H9 (cell line): ENCODE measurements at regions not wholly inside any gene's neighbourhood (a gene's known extent, or its start where the extent isn't known, plus 50 kb on each side); places are given as distances from the start of the nearest gene placed in this dataset.

Experiments
- DNase-seq: peaks from one replicate; pipeline ENCODE4 v3.0.0-alpha.2; 2017
- H2AFZ ChIP-seq: one replicate; pipeline ENCODE4 v1.6.1; 2013; ENCODE audit warnings: mild to moderate bottlenecking, low read length, control low read depth, moderate library complexity
- H2AK5ac ChIP-seq: 2 replicates; pipeline ENCODE4 v1.6.1; 2013; ENCODE audit warnings: low read length, control low read depth, mixed read lengths; ENCODE audit not compliant: insufficient read length
- H2BK120ac ChIP-seq: one replicate; pipeline ENCODE4 v1.6.1; 2013; ENCODE audit warnings: low read depth, mild to moderate bottlenecking, low read length, control low read depth, inconsistent platforms; ENCODE audit not compliant: poor library complexity, severe bottlenecking
- H2BK12ac ChIP-seq: 2 replicates; pipeline ENCODE4 v1.6.1; 2013; ENCODE audit warnings: low read length, control low read depth, mixed read lengths, low read depth; ENCODE audit not compliant: insufficient read length
- H2BK15ac ChIP-seq: 2 replicates; pipeline ENCODE4 v1.6.1; 2013; ENCODE audit warnings: low read depth, low read length, control low read depth
- H2BK20ac ChIP-seq: one replicate; pipeline ENCODE4 v1.6.1; 2013; ENCODE audit warnings: low read depth, mild to moderate bottlenecking, low read length, control low read depth, inconsistent platforms; ENCODE audit not compliant: poor library complexity, severe bottlenecking
- H2BK5ac ChIP-seq: 2 replicates; pipeline ENCODE4 v1.6.1; 2013; ENCODE audit warnings: low read length, control low read depth, mixed read lengths; ENCODE audit not compliant: insufficient read length
- H3K14ac ChIP-seq: 2 replicates; pipeline ENCODE4 v1.6.1; 2013; ENCODE audit warnings: low read length, control low read depth; ENCODE audit not compliant: insufficient read depth
- H3K18ac ChIP-seq: 2 replicates; pipeline ENCODE4 v1.6.1; 2013; ENCODE audit warnings: low read depth, mild to moderate bottlenecking, mixed read lengths, low read length, control low read depth; ENCODE audit not compliant: insufficient read length
- H3K23ac ChIP-seq: 2 replicates; pipeline ENCODE4 v1.6.1; 2013; ENCODE audit warnings: low read length, control low read depth, mixed read lengths, low read depth; ENCODE audit not compliant: insufficient read length
- H3K23me2 ChIP-seq: 2 replicates; pipeline ENCODE4 v1.6.1; 2013; ENCODE audit warnings: low read depth, mild to moderate bottlenecking, mixed read lengths, low read length, control low read depth; ENCODE audit not compliant: insufficient read length, poor library complexity, severe bottlenecking
- H3K27ac ChIP-seq: 2 replicates; pipeline ENCODE4 v1.5.1; 2013; ENCODE audit warnings: low read length, control low read depth, mixed read lengths, low read depth; ENCODE audit not compliant: insufficient read length
- H3K27me3 ChIP-seq: 2 replicates; pipeline ENCODE4 v1.6.1; 2013; ENCODE audit warnings: low read length, control low read depth, inconsistent platforms; ENCODE audit not compliant: insufficient read depth
- H3K4ac ChIP-seq: 2 replicates; pipeline ENCODE4 v1.6.1; 2013; ENCODE audit warnings: low read depth, mild to moderate bottlenecking, control low read depth, inconsistent platforms, low read length, moderate library complexity
- H3K4me1 ChIP-seq: 2 replicates; pipeline ENCODE4 v1.6.1; 2013; ENCODE audit warnings: low read length, control low read depth, inconsistent platforms; ENCODE audit not compliant: insufficient read depth
- H3K4me2 ChIP-seq: 2 replicates; pipeline ENCODE4 v1.6.1; 2013; ENCODE audit warnings: low read length, control low read depth, mixed read lengths; ENCODE audit not compliant: insufficient read length, insufficient read depth
- H3K56ac ChIP-seq: 2 replicates; pipeline ENCODE4 v1.6.1; 2013; ENCODE audit warnings: low read depth, mild to moderate bottlenecking, mixed read lengths, low read length, control low read depth; ENCODE audit not compliant: insufficient read length
- H3K79me1 ChIP-seq: 2 replicates; pipeline ENCODE4 v1.6.1; 2013; ENCODE audit warnings: low read depth, mild to moderate bottlenecking, moderate library complexity, low read length, control low read depth, inconsistent platforms; ENCODE audit not compliant: insufficient read depth, poor library complexity, severe bottlenecking
- H3K79me2 ChIP-seq: 2 replicates; pipeline ENCODE4 v1.6.1; 2013; ENCODE audit warnings: low read length, control low read depth, inconsistent platforms; ENCODE audit not compliant: insufficient read depth
- H3K9ac ChIP-seq: 2 replicates; pipeline ENCODE4 v1.6.1; 2013; ENCODE audit warnings: low read length, control low read depth, mixed read lengths; ENCODE audit not compliant: insufficient read length; ENCODE audit errors: extremely low read depth
- H3K9me3 ChIP-seq: one replicate; pipeline ENCODE4 v1.6.1; 2013; ENCODE audit warnings: low read depth, low read length, inconsistent platforms; ENCODE audit not compliant: control insufficient read depth
- H3T11ph ChIP-seq: one replicate; pipeline ENCODE4 v1.6.1; 2013; ENCODE audit warnings: mild to moderate bottlenecking, low read length, control low read depth, inconsistent platforms
- H4K20me1 ChIP-seq: one replicate; pipeline ENCODE4 v1.6.1; 2013; ENCODE audit not compliant: control insufficient read depth, insufficient read length, insufficient read depth
- H4K5ac ChIP-seq: 2 replicates; pipeline ENCODE4 v1.6.1; 2013; ENCODE audit warnings: low read depth, mild to moderate bottlenecking, mixed read lengths, low read length, control low read depth; ENCODE audit not compliant: insufficient read length
- H4K8ac ChIP-seq: replicated peaks from 2 replicates; pipeline ENCODE4 v1.6.1; 2013; ENCODE audit warnings: low read length, control low read depth, mixed read lengths, low read depth; ENCODE audit not compliant: insufficient read length
- H4K91ac ChIP-seq: 2 replicates; pipeline ENCODE4 v1.6.1; 2013; ENCODE audit warnings: low read depth, mild to moderate bottlenecking, moderate library complexity, mixed read lengths, low read length, control low read depth; ENCODE audit not compliant: insufficient read length
- H3K27ac Mint-ChIP-seq, 3 experiments: 2 replicates in 2 of 3; 3 replicates in 1 of 3; pipeline ENCODE4 v1.8.0; 2020 to 2021; ENCODE audit warnings: mixed read lengths in 3 of 3, mild to moderate bottlenecking in 1 of 3, moderate library complexity in 1 of 3
- H3K27me3 Mint-ChIP-seq: 2 replicates; pipeline ENCODE4 v1.8.0; 2021; ENCODE audit warnings: low read depth, mild to moderate bottlenecking, moderate library complexity, mixed read lengths
- H3K36me3 Mint-ChIP-seq, 3 experiments: 2 replicates in 2 of 3; 3 replicates in 1 of 3; pipeline ENCODE4 v1.8.0; 2020 to 2021; ENCODE audit warnings: low read depth in 3 of 3, mixed read lengths in 3 of 3; ENCODE audit not compliant: insufficient read depth in 1 of 3
- H3K4me1 Mint-ChIP-seq, 2 experiments: 2 replicates each; pipeline ENCODE4 v1.8.0; 2020; ENCODE audit warnings: mixed read lengths in 2 of 2
- H3K4me3 Mint-ChIP-seq, 2 experiments: 2 replicates in 1 of 2; 3 replicates in 1 of 2; pipeline ENCODE4 v1.8.0; 2020 to 2021; ENCODE audit warnings: mild to moderate bottlenecking in 2 of 2, mixed read lengths in 2 of 2, moderate library complexity in 1 of 2
- H3K9me3 Mint-ChIP-seq, 2 experiments: 2 replicates in 1 of 2; 3 replicates in 1 of 2; pipeline ENCODE4 v1.8.0; 2020; ENCODE audit warnings: mild to moderate bottlenecking in 2 of 2, mixed read lengths in 2 of 2, moderate library complexity in 1 of 2
- CTCF ChIP-seq: fragments of 200-600 bp; sonication (generic); conservative IDR thresholded peaks from 3 replicates; pipeline ENCODE4 v1.8.0; 2021; ENCODE audit warnings: antibody characterized with exemption, mild to moderate bottlenecking
- WGBS: extraction: QIAGEN DNeasy Blood & Tissue Kit; methylation state at CpG from one replicate; pipeline ENCODE4 v1.1.7; 2013; ENCODE audit warnings: missing lambda C conversion rate, low lambda C conversion rate, mixed read lengths; ENCODE audit not compliant: insufficient read length; ENCODE audit errors: extremely low coverage; 5-methylcytosine and 5-hydroxymethylcytosine counted together

- H3K9me3 ChIP-seq: no peaks in the 10 kb centered on the region
- H3K9ac ChIP-seq: no peak overlapping the region
- H3T11ph ChIP-seq: no peak overlapping the region
- TF ChIP-seq CTCF: no peak
- no peak overlapping the region for H2AK5ac ChIP-seq
- no peak overlapping the region for H3K4me2 ChIP-seq
- no peak overlapping the region for H2BK5ac ChIP-seq
- no peak overlapping the region for H4K5ac ChIP-seq
- H2BK20ac ChIP-seq: no peak overlapping the region
- H4K91ac ChIP-seq: no peak overlapping the region
- H3K9me3 Mint-ChIP-seq: peaks cover 0 to 4% of the 10 kb centered on the region in 2 experiments; a peak in 3 of 5 replicates
- H3K79me1 ChIP-seq: no peaks in the 10 kb centered on the region
- H3K36me3 Mint-ChIP-seq: no peaks in the 10 kb centered on the region; a peak in 1 of 7 replicates
- no peaks in the 10 kb centered on the region for H3K27me3 ChIP-seq
- no peak overlapping the region for H2BK120ac ChIP-seq
- H3K4me1 ChIP-seq: no peaks in the 10 kb centered on the region
- H3K27ac Mint-ChIP-seq: no peak overlapping the region
- WGBS: no CpG with 5 or more reads among the region's 2 CpGs
- H3K56ac ChIP-seq: no peak overlapping the region
- H2BK12ac ChIP-seq: no peak overlapping the region
- H3K4ac ChIP-seq: no peak overlapping the region
- no peak overlapping the region for H2AFZ ChIP-seq
- H3K23me2 ChIP-seq: no peaks in the 10 kb centered on the region
- H2BK15ac ChIP-seq: no peak overlapping the region
- no peak overlapping the region for H3K4me3 Mint-ChIP-seq
- no peaks in the 10 kb centered on the region for H3K79me2 ChIP-seq
- H4K8ac ChIP-seq: no peak overlapping the region
- no peak overlapping the region for H3K27ac ChIP-seq
- no peaks in the 10 kb centered on the region for H3K27me3 Mint-ChIP-seq
- H3K18ac ChIP-seq: no peak overlapping the region
- no peaks in the 10 kb centered on the region for H4K20me1 ChIP-seq
- no peak for DNase-seq
- no peaks in the 10 kb centered on the region for H3K4me1 Mint-ChIP-seq
- no peak overlapping the region for H3K14ac ChIP-seq
- H3K23ac ChIP-seq: no peak overlapping the region
Measured at GRCh38 chr4:167842487-167842886, 249.8 kb upstream of the ANXA10 start.
